IMR-90 (cell line): ENCODE measurements at regions not wholly inside any gene's neighbourhood (a gene's known extent, or its start where the extent isn't known, plus 50 kb on each side); places are given as distances from the start of the nearest gene placed in this dataset.

Source experiments
- ATAC-seq: fragments of 200-7000 bp; cut with Tn5 transposase; 2 replicates; pipeline ENCODE4 v1.9.1; 2020; ENCODE audit warnings: low read depth, mild to moderate bottlenecking, moderate library complexity
- BruUV-seq: library from RNA; stranded (reverse); fragments of 400-500 nt; replicated peaks from 2 replicates; lab custom pipeline; 2021; lab: Mats Ljungman, UMichigan
- CTCF ChIA-PET: fragments of 300-600 bp; formaldehyde crosslinking; extraction: SDS; loops from one replicate; lab custom pipeline; 2021; ENCODE audit warnings: antibody characterized with exemption; lab: Yijun Ruan, JAX
- POLR2A ChIA-PET: fragments of 300-600 bp; sonication (Branson Sonifier 250); formaldehyde crosslinking; loops from one replicate; lab custom pipeline; 2022; ENCODE audit warnings: antibody characterized with exemption; ENCODE audit not compliant: unreplicated experiment; lab: Charles Lee
- DNase-seq: peaks from one replicate; pipeline ENCODE4 v3.0.0; 2013
- H2AFZ ChIP-seq: replicated peaks from 2 replicates; pipeline ENCODE3; 2013; ENCODE audit warnings: low read length, mild to moderate bottlenecking; ENCODE audit not compliant: poor library complexity
- H2AK5ac ChIP-seq: 2 replicates; pipeline ENCODE4 v1.6.1; 2013; ENCODE audit warnings: low read depth, low read length, inconsistent platforms
- H2AK9ac ChIP-seq: replicated peaks from 2 replicates; pipeline ENCODE3; 2013; ENCODE audit warnings: mild to moderate bottlenecking, low read depth, low read length, moderate library complexity; ENCODE audit not compliant: poor library complexity
- H2BK120ac ChIP-seq: 2 replicates; pipeline ENCODE4 v1.6.1; 2013; ENCODE audit warnings: low read depth, low read length, inconsistent platforms
- H2BK15ac ChIP-seq: 3 replicates; pipeline ENCODE4 v1.6.1; 2013; ENCODE audit warnings: low read depth, low read length, inconsistent platforms
- H2BK20ac ChIP-seq: 2 replicates; pipeline ENCODE4 v1.6.1; 2013; ENCODE audit warnings: low read depth, mild to moderate bottlenecking, inconsistent platforms, low read length, moderate library complexity
- H2BK5ac ChIP-seq: 2 replicates; pipeline ENCODE4 v1.6.1; 2013; ENCODE audit warnings: mild to moderate bottlenecking, low read depth, low read length, inconsistent platforms; ENCODE audit not compliant: poor library complexity, severe bottlenecking
- H3K14ac ChIP-seq: replicated peaks from 2 replicates; pipeline ENCODE4 v1.6.1; 2013; ENCODE audit warnings: low read depth, low read length, inconsistent platforms
- H3K18ac ChIP-seq: 2 replicates; pipeline ENCODE4 v1.6.1; 2013; ENCODE audit warnings: low read depth, low read length, control low read depth
- H3K23ac ChIP-seq: 2 replicates; pipeline ENCODE4 v1.6.1; 2013; ENCODE audit warnings: low read depth, low read length, inconsistent platforms
- H3K27ac ChIP-seq: 2 replicates; pipeline ENCODE4 v1.5.1; 2013; ENCODE audit warnings: mild to moderate bottlenecking, control low read depth, low read length; ENCODE audit not compliant: insufficient read depth
- H3K27me3 ChIP-seq: 2 replicates; pipeline ENCODE4 v1.6.1; 2013; ENCODE audit warnings: low read length; ENCODE audit not compliant: control insufficient read depth, insufficient read depth
- H3K36me3 ChIP-seq: 2 replicates; pipeline ENCODE4 v1.6.1; 2013; ENCODE audit warnings: low read length, mixed read lengths; ENCODE audit not compliant: control insufficient read depth, insufficient read depth
- H3K4ac ChIP-seq: 2 replicates; pipeline ENCODE4 v1.6.1; 2013; ENCODE audit warnings: low read depth, low read length, inconsistent platforms
- H3K4me1 ChIP-seq: 2 replicates; pipeline ENCODE4 v1.6.1; 2013; ENCODE audit warnings: low read length, mixed read lengths; ENCODE audit not compliant: control insufficient read depth, insufficient read depth
- H3K4me2 ChIP-seq: 2 replicates; pipeline ENCODE4 v1.6.1; 2013; ENCODE audit warnings: low read depth, mild to moderate bottlenecking, control low read depth, low read length, moderate library complexity
- H3K4me3 ChIP-seq: 2 replicates; pipeline ENCODE4 v1.5.1; 2013; ENCODE audit warnings: low read depth, mild to moderate bottlenecking, control low read depth, low read length, moderate library complexity; ENCODE audit not compliant: insufficient read depth
- H3K56ac ChIP-seq: 2 replicates; pipeline ENCODE4 v1.6.1; 2013; ENCODE audit warnings: low read length, inconsistent platforms; ENCODE audit not compliant: insufficient read depth; ENCODE audit errors: extremely low read depth
- H3K79me1 ChIP-seq, 2 experiments: 2 replicates each; pipeline ENCODE4 v1.6.1; 2013; ENCODE audit warnings: low read length in 2 of 2, inconsistent platforms in 1 of 2, low read depth in 1 of 2
- H3K9ac ChIP-seq: 2 replicates; pipeline ENCODE4 v1.6.1; 2013; ENCODE audit warnings: low read depth, low read length, control low read depth
- H3K9me1 ChIP-seq: 2 replicates; pipeline ENCODE4 v1.6.1; 2013; ENCODE audit warnings: low read length, inconsistent platforms; ENCODE audit not compliant: insufficient read depth
- H3K9me3 ChIP-seq: 2 replicates; pipeline ENCODE4 v1.6.1; 2013; ENCODE audit warnings: low read length; ENCODE audit not compliant: control insufficient read depth, insufficient read depth
- H4K20me1 ChIP-seq: 2 replicates; pipeline ENCODE4 v1.6.1; 2013; ENCODE audit warnings: low read length, inconsistent platforms; ENCODE audit not compliant: insufficient read depth
- H4K5ac ChIP-seq: 2 replicates; pipeline ENCODE4 v1.6.1; 2013; ENCODE audit warnings: mild to moderate bottlenecking, low read depth, low read length, control low read depth
- H4K8ac ChIP-seq, 2 experiments: 2 replicates each; pipeline ENCODE4 v1.6.1; 2013; ENCODE audit warnings: low read depth in 2 of 2, low read length in 2 of 2, control low read depth in 1 of 2, inconsistent platforms in 1 of 2
- H4K91ac ChIP-seq: 2 replicates; pipeline ENCODE4 v1.6.1; 2013; ENCODE audit warnings: low read depth, low read length, inconsistent platforms; ENCODE audit not compliant: insufficient read depth
- RFX5 ChIP-seq: IDR thresholded peaks from 2 replicates; pipeline ENCODE4 v1.8.0; 2012; ENCODE audit warnings: low read depth, mild to moderate bottlenecking, low read length, moderate library complexity
- WGBS, 2 experiments: methylation state at CpG; one replicate each; pipeline versions ENCODE4 v1.1.5 to v1.1.7; 2013; ENCODE audit warnings: missing lambda C conversion rate in 2 of 2; ENCODE audit not compliant: insufficient read length in 1 of 2; ENCODE audit errors: extremely low coverage in 2 of 2; 5-methylcytosine and 5-hydroxymethylcytosine counted together
- dilution Hi-C: fragments of 300-500 bp; cut with HindIII; formaldehyde crosslinking; loops from one replicate; pipeline ENCODE4 v1.14.3; 2018; ENCODE audit warnings: low sequenced_read_pairs; ENCODE audit not compliant: unreplicated experiment
- in situ Hi-C: fragments of 300-500 bp; cut with MboI; formaldehyde crosslinking; loops from 3 replicates; pipeline ENCODE4 v1.14.3; 2019; ENCODE audit warnings: low sequenced_read_pairs, inconsistent platforms, mixed read lengths
- intact Hi-C: fragments of 100-400 bp; cut with micrococcal nuclease; formaldehyde crosslinking; loops from 2 replicates; pipeline ENCODE4 v1.10.0; 2022

DNA sequence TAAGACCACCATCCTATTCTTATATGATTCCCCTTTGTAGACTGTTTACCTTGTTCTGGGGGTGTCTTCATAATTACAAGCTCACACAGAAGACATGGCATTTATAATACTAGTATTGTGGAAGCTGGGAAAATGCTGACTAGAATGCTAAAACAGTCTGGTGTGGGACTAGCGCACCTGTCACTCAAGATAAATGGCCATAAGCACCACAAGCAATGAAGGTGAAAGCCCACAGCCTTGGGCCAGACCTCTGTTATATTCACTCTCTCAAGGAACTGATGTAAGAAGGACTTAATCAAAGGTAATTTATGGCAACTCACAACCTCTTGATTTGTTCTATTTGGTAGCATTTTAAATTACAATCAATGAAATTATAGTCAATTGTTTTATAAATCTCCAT is 721.5 kb downstream of the SEMA5A start:
- Histone ChIP-seq H2BK15ac (0 out of 3 replicates have a peak overlapping the region, but pooled peaks have one; percentile 48), H3K4ac (peak overlapping the region; percentile 69; the same call in 1 of the 2 replicates), H4K20me1 (no peaks in the 10 kb centered on the region; the same call in 1 of the 2 replicates), H3K4me2 (no peak overlapping the region), H2BK5ac (no peak overlapping the region), H2BK120ac (no peak overlapping the region), H3K18ac (no peak overlapping the region), H3K27me3 (no peaks in the 10 kb centered on the region), H2BK20ac (no peak overlapping the region), H3K4me1 (peaks cover 25% of the 10 kb centered on the region), H2AK9ac (no peak overlapping the region), H3K9ac (no peak overlapping the region), H3K56ac (no peak overlapping the region), H4K91ac (no peak overlapping the region; the same call in 1 of the 2 replicates), H3K36me3 (no peaks in the 10 kb centered on the region), H2AK5ac (peak overlapping the region; percentile 15; the same call in 1 of the 2 replicates), H4K5ac (no peak overlapping the region), H3K9me1 (peaks cover 23% of the 10 kb centered on the region), H3K4me3 (no peak overlapping the region), H3K27ac (no peak overlapping the region), H3K79me1 (peaks cover 0 to 6% of the 10 kb centered on the region in 2 experiments; a peak in 1 of 4 replicates), H3K9me3 (no peaks in the 10 kb centered on the region), H4K8ac (no peak overlapping the region), H2AFZ (no peak overlapping the region), H3K23ac (no peak overlapping the region), H3K14ac (no peak overlapping the region)
- no CpG with 5 or more reads among the region's 1 CpG for WGBS, 2 experiments
- ChIA-PET CTCF (no interaction called here), POLR2A (no interaction called here)
- DNase-seq: no peak
- intact Hi-C loops (no loop called here), in situ Hi-C loops (no loop called here), dilution Hi-C loops (no loop called here)
- no peak for TF ChIP-seq RFX5
- ATAC-seq: no peak
- no TSS peak for BruUV-seq
